ENCODE measurements at regions not wholly inside any gene's neighbourhood (a gene's known extent, or its start where the extent isn't known, plus 50 kb on each side); places are given as distances from the start of the nearest gene placed in this dataset.

DNA sequence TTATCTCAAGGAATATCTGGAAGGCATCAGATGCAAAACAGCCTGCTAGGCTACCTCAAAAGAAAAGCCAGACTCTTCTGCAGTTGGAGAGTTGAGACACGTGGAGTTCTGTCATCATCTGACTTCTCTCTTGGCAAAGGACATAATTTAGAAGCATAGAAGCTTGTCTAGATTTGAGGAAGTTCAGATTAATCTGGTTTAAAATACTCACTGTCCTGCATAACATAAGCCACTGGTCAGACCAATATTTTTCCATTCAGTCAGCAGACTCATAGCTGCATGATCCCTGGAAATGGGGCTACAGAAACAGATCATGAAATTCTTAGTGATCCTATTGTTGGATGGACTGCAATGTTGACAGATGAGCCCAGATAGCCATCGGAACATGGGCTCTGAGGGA is 349.0 kb downstream of the TXNL1 start:
- no peak overlapping the region for H3K4me2 ChIP-seq (ENCODE audit: low read length)
- TF ChIP-seq, protein P1, sequence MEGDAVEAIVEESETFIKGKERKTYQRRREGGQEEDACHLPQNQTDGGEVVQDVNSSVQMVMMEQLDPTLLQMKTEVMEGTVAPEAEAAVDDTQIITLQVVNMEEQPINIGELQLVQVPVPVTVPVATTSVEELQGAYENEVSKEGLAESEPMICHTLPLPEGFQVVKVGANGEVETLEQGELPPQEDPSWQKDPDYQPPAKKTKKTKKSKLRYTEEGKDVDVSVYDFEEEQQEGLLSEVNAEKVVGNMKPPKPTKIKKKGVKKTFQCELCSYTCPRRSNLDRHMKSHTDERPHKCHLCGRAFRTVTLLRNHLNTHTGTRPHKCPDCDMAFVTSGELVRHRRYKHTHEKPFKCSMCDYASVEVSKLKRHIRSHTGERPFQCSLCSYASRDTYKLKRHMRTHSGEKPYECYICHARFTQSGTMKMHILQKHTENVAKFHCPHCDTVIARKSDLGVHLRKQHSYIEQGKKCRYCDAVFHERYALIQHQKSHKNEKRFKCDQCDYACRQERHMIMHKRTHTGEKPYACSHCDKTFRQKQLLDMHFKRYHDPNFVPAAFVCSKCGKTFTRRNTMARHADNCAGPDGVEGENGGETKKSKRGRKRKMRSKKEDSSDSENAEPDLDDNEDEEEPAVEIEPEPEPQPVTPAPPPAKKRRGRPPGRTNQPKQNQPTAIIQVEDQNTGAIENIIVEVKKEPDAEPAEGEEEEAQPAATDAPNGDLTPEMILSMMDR (IDR thresholded peaks at IDR 0.05; ENCODE audit: low read depth, low read length, poor library complexity, severe bottlenecking), result no peak
- no peak for TF ChIP-seq EZH2phosphoT487 (IDR thresholded peaks at IDR 0.05; ENCODE audit: borderline replicate concordance, low read length)

DNA sequence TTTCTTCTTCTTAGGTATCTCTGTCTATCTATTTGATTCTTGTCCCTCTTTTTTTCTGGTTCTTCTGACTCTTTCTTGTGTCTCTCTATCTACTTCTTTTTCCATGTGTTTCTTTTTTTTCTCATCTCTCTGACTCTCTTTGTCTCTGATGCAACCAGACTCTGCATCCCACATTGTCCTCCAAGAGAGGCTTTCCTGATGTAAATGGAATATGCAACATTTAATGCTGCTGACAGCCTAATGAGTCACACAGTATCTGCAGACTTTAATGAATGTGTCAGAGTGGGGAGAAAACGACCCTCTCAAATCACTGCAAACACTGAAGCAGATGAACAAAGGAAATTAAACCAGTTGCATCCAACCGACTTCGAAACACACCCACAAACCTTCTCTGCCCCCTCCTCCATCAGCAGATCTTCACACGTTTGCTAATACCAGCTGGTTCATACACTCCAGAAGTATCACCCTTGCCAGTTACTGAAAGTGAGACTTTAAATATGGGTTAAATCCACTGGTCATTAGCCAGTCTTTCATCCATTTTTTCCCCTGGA is 351.5 kb downstream of the TXNL1 start:
- no peak for TF ChIP-seq EZH2phosphoT487 (IDR thresholded peaks at IDR 0.05; ENCODE audit: borderline replicate concordance, low read length)
- TF ChIP-seq, protein P1 (IDR thresholded peaks at IDR 0.05; ENCODE audit: low read depth, low read length, poor library complexity, severe bottlenecking), result no peak
- H3K36me3 ChIP-seq (ENCODE audit: control insufficient read depth, low read length), result no peaks in the 10 kb centered on the region
- no peaks in the 10 kb centered on the region for H4K20me1 ChIP-seq (ENCODE audit: control insufficient read depth, insufficient read depth, low read depth, low read length)
- H3F3A ChIP-seq (ENCODE audit: control insufficient read depth, insufficient read depth), result no peaks in the 10 kb centered on the region
- H3K9me2 ChIP-seq (replicated peaks; ENCODE audit: control insufficient read depth, low read length), result no peaks in the 10 kb centered on the region
- H3K27ac ChIP-seq (ENCODE audit: low read depth, low read length), result no peak overlapping the region
- no peaks in the 10 kb centered on the region for H3K27me3 ChIP-seq (ENCODE audit: control insufficient read depth, low read length)
- no peak overlapping the region for H3K4me3 ChIP-seq (ENCODE audit: low read length)
- no peaks in the 10 kb centered on the region for H3K9me3 ChIP-seq (ENCODE audit: control insufficient read depth, insufficient read depth, low read length)
- H3K4me1 ChIP-seq (ENCODE audit: control insufficient read depth, low read length), result no peaks in the 10 kb centered on the region
- no peak overlapping the region for H3K4me2 ChIP-seq (ENCODE audit: low read length)
- no peaks in the 10 kb centered on the region for H3K79me2 ChIP-seq (ENCODE audit: control insufficient read depth, low read length)

More for the DNA sequence above, 349.0 kb downstream of the TXNL1 start:
- Histone ChIP-seq H3K4me1 (ENCODE audit: control insufficient read depth, low read length) (no peaks in the 10 kb centered on the region), H4K20me1 (ENCODE audit: control insufficient read depth, insufficient read depth, low read depth, low read length) (no peaks in the 10 kb centered on the region), H3F3A (ENCODE audit: control insufficient read depth, insufficient read depth) (no peaks in the 10 kb centered on the region), H3K36me3 (ENCODE audit: control insufficient read depth, low read length) (no peaks in the 10 kb centered on the region), H3K79me2 (ENCODE audit: control insufficient read depth, low read length) (no peaks in the 10 kb centered on the region), H3K27me3 (ENCODE audit: control insufficient read depth, low read length) (no peaks in the 10 kb centered on the region), H3K27ac (ENCODE audit: low read depth, low read length) (no peak overlapping the region), H3K4me3 (ENCODE audit: low read length) (no peak overlapping the region), H3K9me3 (ENCODE audit: control insufficient read depth, insufficient read depth, low read length) (no peaks in the 10 kb centered on the region), H3K9me2 (replicated peaks; ENCODE audit: control insufficient read depth, low read length) (no peaks in the 10 kb centered on the region)

DNA sequence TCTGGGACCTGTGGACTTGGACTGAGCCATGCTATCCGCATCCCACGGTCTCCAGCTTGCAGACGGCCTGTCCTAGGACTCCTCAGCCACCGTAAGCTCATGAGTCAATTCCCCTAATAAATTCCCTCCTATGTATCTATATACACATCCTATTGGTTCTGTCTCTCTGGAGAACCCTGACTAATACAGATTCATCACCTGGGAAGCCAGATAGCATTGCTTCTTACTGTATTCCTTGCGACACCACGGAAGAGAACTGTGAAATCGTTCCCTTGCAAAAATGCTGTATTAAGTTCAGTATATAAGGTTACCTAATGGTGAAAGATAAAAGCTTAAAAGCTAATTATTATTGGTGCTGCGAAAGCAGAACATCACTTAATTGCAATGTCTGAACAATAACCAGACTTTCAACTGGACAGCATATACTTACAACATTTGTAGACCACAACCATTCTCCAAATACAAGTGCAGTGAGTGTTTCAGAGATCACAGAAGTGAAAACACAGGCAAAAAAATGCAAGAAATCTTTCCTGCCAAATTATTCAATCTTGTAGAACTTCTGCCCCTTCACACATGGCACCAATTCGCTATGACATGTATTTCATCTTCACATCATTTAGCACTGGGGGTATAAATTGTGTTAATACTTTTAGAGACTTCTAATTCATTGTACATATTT is 352.9 kb downstream of the TXNL1 start:
- Histone ChIP-seq H3K9me2 (replicated peaks; ENCODE audit: control insufficient read depth, low read length) (no peaks in the 10 kb centered on the region), H3K27me3 (ENCODE audit: control insufficient read depth, low read length) (no peaks in the 10 kb centered on the region), H3K4me1 (ENCODE audit: control insufficient read depth, low read length) (no peaks in the 10 kb centered on the region), H3F3A (ENCODE audit: control insufficient read depth, insufficient read depth) (no peaks in the 10 kb centered on the region), H3K27ac (ENCODE audit: low read depth, low read length) (no peak overlapping the region), H4K20me1 (ENCODE audit: control insufficient read depth, insufficient read depth, low read depth, low read length) (no peaks in the 10 kb centered on the region), H3K4me2 (ENCODE audit: low read length) (no peak overlapping the region), H3K9me3 (ENCODE audit: control insufficient read depth, insufficient read depth, low read length) (no peaks in the 10 kb centered on the region), H3K36me3 (ENCODE audit: control insufficient read depth, low read length) (no peaks in the 10 kb centered on the region), H3K79me2 (ENCODE audit: control insufficient read depth, low read length) (no peaks in the 10 kb centered on the region), H3K4me3 (ENCODE audit: low read length) (no peak overlapping the region)
- no peak for TF ChIP-seq EZH2phosphoT487 (IDR thresholded peaks at IDR 0.05; ENCODE audit: borderline replicate concordance, low read length)
- TF ChIP-seq, protein P1 (IDR thresholded peaks at IDR 0.05; ENCODE audit: low read depth, low read length, poor library complexity, severe bottlenecking), result no peak
